Stimulated activated memory B cell treated with anti-CD40 and anti-IgM and Interleukin-4, amounts not matched to agents 10 μg/mL and 1 μg/mL and 100 μg/mL, for 72 hours (primary cell): ENCODE measurements at regions not wholly inside any gene's neighbourhood (a gene's known extent, or its start where the extent isn't known, plus 50 kb on each side); places are given as distances from the start of the nearest gene placed in this dataset.
A peak's percentile ranks its signal among the peaks of the same experiment; 100 is the strongest.
"Not testable (repeated sequence)": the region's sequence is repeated elsewhere in the genome, so short reads cannot be mapped to it uniquely, and the experiment has no call there.

Experiments used
- ATAC-seq: fragments of 150-1000 bp; cut with Tn5 transposase; 2 replicates; pipeline ENCODE4 v1.10.0; 2021
- H3K27ac Mint-ChIP-seq: one replicate; pipeline ENCODE4 v1.8.0; 2022; ENCODE audit warnings: mild to moderate bottlenecking, mixed read lengths
- H3K27me3 Mint-ChIP-seq: one replicate; pipeline ENCODE4 v1.8.0; 2022; ENCODE audit warnings: mixed read lengths
- H3K36me3 Mint-ChIP-seq: one replicate; pipeline ENCODE4 v1.8.0; 2022; ENCODE audit warnings: mixed read lengths
- H3K4me1 Mint-ChIP-seq: one replicate; pipeline ENCODE4 v1.8.0; 2022; ENCODE audit warnings: mixed read lengths
- H3K4me3 Mint-ChIP-seq: one replicate; pipeline ENCODE4 v1.8.0; 2022; ENCODE audit warnings: mild to moderate bottlenecking, moderate library complexity, mixed read lengths
- H3K9me3 Mint-ChIP-seq: one replicate; pipeline ENCODE4 v1.8.0; 2022; ENCODE audit warnings: mixed read lengths

DNA sequence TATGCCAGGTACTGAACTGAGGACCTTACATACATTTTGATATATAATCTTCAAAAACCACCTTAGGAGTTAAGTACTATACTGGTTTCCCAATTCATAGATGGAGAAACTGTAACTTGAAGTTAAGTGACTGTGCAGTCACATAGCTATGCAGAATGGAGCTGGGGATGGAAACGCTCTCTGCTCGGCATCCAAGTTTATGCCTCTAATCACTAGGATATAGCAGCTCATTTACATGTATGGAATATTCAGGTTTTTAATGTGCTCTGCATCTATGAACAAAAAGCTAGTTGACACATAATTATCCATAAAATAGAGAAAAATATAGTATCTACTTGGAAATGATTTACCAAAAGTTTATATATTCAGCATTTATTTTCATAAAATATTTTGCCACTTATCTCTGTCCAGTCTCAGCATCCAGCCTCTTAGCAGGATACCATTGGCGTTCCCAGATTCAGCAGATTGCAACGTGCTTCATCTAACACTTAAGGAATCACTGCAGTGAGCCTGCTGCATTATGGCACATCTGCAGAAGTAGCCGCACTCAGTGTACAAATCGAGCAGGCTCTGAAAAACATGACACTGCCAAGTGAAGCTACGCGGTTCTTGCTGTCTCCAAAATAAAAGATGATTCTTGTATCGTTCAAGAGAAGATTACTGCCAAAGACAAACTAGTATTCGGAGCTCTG is 70.4 kb downstream of the MRPL57 start:
- Mint-ChIP-seq H3K9me3 (no peaks in the 10 kb centered on the region), H3K4me1 (no peaks in the 10 kb centered on the region), H3K4me3 (no peak overlapping the region), H3K27ac (no peak overlapping the region), H3K27me3 (no peaks in the 10 kb centered on the region), H3K36me3 (no peaks in the 10 kb centered on the region)
- ATAC-seq: no peak

DNA sequence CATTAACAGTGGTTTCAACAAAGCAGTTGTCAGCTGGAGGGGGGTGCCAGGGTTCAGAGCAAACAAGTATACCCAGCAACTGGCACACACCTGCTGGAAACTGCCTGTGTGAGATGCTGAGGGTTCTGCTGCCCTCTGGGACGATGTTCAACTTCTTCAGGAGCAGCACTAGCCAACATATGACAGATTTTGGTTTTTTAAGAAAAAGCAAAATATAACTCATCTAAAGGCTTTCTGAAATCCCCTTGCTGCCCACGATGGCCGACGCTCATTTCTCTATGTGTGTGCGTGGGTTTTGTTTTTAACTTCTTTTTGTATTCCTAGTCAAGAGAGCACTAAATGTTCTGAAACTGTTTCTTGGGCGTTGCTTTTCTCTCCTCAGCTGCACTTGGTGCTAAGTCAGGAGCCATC is 79.9 kb downstream of the MRPL57 start:
- Mint-ChIP-seq H3K4me1 (no peaks in the 10 kb centered on the region), H3K9me3 (no peaks in the 10 kb centered on the region), H3K27ac (no peak overlapping the region), H3K4me3 (no peak overlapping the region), H3K27me3 (no peaks in the 10 kb centered on the region), H3K36me3 (no peaks in the 10 kb centered on the region)
- peak; percentile 42 for ATAC-seq

DNA sequence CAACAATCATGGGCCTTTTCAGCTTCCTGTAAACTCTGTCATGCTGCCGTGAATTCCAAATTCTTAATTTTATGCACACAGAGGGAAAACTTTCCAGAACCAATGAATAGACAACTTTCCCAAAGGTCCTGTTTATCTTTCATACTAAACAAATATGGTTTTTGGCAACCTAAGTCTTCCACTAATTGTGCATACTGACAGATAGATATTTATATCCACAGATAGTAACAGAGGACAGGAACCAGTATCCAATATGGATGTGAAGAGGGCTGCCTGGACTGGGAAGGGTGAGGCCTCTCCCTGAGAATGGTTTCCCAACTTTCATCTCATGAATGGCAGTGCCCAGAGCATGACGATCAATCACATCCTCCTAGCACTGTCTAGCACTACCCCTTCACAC is 80.4 kb downstream of the MRPL57 start:
- Mint-ChIP-seq H3K9me3 (no peaks in the 10 kb centered on the region), H3K27ac (no peak overlapping the region), H3K4me3 (no peak overlapping the region), H3K4me1 (no peaks in the 10 kb centered on the region), H3K27me3 (no peaks in the 10 kb centered on the region), H3K36me3 (no peaks in the 10 kb centered on the region)
- no peak for ATAC-seq

DNA sequence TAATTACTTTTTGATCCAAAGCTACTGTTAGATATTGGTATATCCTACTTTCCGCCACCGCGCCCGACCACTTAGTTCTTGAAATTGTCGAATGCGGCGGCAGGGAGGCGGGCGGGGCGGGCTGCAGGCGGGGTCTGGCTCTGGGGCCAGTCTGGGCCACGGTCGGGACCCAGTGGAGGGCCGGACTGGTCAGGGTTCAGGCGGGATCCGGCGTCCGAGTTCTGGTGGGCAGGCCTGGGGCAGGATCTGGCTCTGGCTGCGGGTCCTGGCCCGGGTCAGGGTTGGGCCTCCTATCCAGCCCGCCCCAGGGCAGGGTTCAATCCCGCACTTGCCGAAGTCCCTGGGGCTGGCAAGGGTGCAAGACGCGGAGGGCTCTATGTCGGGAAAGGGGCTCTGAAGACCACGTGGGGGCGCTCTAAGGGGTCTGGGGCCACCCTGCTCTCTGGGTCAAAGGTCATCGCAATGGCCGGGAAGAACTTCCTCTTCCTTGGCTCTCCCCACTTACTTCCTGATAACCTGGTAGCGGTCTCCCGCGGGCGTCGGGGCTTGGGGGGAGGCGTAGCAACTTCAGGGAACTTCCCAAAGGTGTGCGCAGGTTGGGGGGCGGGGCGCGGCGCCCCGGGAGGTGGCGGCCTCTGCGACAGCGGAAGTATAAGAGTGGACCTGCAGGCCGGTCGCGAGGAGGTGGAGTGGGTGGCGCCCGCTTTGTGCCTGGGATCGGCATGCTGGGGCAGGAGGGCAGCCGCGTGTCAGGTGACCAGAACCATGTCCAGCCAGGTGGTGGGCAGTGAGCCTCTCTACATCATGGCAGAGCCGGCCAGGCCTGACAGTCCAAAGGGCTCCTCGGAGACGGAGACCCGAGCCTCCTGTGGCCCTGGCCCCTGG is 83.4 kb downstream of the MRPL57 start:
- ATAC-seq: no peak
- Mint-ChIP-seq H3K4me3 (no peak overlapping the region), H3K27ac (no peak overlapping the region), H3K9me3 (no peaks in the 10 kb centered on the region), H3K4me1 (no peaks in the 10 kb centered on the region), H3K27me3 (no peaks in the 10 kb centered on the region), H3K36me3 (no peaks in the 10 kb centered on the region)

DNA sequence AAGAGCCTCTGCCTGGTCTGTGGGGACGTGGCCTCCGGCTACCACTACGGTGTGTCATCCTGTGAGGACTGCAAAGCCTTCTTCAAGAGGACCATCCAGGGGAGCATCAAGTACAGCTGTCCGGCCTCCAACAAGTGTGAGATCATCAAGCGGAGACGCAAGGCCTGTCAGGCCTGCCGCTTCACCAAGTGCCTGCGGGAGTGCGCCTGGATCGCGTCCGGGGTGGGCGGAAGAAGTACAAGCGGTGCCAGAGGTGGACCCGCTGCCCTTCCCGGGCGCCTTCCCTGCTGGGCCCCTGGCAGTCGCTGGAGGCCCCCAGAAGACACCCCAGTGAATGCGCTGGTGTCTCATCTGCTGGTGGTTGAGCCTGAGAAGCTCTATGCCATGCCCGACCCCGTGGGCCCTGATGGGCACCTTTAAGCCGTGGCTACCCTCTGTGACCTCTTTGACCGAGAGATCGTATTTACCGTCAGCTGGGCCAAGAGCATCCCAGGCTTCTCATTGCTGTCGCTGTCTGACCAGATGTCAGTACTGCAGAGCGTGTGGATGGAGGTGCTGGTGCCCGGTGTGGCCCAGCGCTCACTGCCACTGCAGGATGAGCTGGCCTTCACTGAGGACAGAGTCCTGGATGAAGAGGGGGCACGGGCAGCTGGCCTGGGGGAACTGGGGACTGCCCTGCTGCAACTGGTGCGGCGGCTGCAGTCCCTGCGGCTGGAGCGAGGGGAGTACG is 84.3 kb downstream of the MRPL57 start:
- not testable (repeated sequence) for H3K27ac Mint-ChIP-seq

DNA sequence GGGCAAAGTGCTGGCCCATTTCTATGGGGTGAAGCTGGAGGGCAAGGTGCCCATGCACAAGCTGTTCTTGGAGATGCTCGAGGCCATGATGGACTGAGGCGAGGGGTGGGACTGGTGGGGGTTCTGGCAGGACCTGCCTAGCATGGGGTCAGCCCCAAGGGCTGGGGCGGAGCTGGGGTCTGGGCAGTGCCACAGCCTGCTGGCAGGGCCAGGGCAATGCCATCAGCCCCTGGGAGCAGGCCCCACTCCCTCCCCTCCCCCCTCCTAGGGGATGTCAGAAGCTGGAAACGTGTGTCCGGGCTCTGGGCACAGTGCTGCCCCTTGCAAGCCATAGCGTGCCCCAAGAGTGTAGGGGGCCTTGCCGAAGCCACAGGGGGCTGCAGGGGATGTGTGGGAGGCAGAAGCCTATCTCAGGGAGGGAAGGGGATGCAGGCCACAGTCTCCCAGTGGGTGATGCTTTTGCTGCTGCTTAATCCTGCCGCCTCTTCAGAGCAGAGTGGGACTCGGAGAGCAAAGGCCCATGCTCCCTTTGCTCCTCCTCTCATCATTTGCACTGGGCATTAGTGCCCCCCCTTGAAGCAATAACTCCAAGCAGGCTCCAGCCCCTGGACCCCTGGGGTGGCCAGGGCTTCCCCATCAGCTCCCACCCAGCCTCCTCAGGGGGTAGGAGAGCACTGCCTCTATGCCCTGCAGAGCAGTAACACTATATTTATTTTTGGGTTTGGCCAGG is 85.2 kb downstream of the MRPL57 start:
- H3K27me3 Mint-ChIP-seq, H3K36me3 Mint-ChIP-seq, H3K4me3 Mint-ChIP-seq, H3K4me1 Mint-ChIP-seq, H3K9me3 Mint-ChIP-seq, H3K27ac Mint-ChIP-seq: not testable (repeated sequence)
- peak; percentile 44 for ATAC-seq

More for the DNA sequence above, 84.3 kb downstream of the MRPL57 start:
- H3K4me3 Mint-ChIP-seq, H3K27me3 Mint-ChIP-seq, H3K36me3 Mint-ChIP-seq, H3K9me3 Mint-ChIP-seq, H3K4me1 Mint-ChIP-seq, ATAC-seq: not testable (repeated sequence)

DNA sequence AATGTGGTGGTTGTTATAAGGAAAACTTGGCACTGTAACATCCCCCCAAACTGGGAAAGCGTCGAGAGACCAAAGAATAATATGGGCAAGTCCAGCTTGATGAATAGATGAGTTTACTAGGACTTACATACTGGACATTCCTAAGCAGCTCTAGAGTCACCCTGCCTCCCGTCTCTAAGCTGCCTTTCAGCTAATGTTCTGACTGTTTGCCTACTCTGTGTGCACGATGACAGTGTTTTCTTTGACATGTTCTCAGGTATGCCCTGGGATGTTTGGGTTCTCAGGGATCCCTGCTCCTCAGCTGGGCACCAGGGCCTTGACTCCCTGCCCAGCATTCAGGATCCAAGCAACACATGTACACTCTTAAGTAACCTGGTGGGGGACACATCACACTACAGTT is 87.5 kb downstream of the MRPL57 start:
- H3K36me3 Mint-ChIP-seq, H3K27me3 Mint-ChIP-seq, H3K9me3 Mint-ChIP-seq, ATAC-seq, H3K27ac Mint-ChIP-seq, H3K4me1 Mint-ChIP-seq, H3K4me3 Mint-ChIP-seq: not testable (repeated sequence)

DNA sequence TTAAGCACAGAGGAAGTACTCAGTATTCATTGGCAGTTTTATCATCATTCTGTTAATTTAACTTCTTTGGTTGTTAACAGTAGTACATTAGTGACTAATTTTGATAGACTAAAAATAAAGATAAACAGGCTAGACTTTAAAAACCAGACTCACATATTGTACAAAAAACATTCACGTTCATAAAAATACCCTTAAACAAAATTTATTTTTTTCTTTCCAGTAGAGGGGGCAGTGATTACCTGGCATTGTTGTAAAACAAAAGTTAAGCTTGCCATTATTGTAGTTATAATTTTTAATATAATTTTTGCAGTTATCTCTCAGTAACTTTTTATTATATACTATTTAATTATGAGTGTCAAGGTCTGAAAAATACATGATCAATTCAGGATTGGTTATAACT is 92.0 kb downstream of the MRPL57 start:
- H3K4me1 Mint-ChIP-seq, ATAC-seq, H3K4me3 Mint-ChIP-seq, H3K9me3 Mint-ChIP-seq, H3K36me3 Mint-ChIP-seq, H3K27me3 Mint-ChIP-seq, H3K27ac Mint-ChIP-seq: not testable (repeated sequence)

DNA sequence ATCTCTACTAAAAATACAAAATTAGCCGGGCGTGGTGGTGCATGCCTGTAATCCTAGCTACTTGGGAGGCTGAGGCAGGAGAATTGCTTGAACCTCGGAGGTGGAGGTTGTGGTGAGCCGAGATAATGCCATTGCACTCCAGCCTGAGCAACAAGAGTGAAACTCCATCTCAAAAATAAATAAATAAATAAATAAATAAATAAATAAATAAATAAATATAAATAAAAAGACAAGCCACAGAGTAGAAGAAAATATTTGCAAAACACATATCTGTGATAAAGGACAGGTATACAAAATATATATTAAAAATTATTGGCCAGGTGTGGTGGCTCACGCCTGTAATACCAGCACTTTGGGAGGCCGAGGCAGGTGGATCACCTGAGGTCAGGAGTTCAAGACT is 96.0 kb downstream of the MRPL57 start:
- H3K4me1 Mint-ChIP-seq, H3K9me3 Mint-ChIP-seq, ATAC-seq, H3K27me3 Mint-ChIP-seq, H3K36me3 Mint-ChIP-seq, H3K27ac Mint-ChIP-seq, H3K4me3 Mint-ChIP-seq: not testable (repeated sequence)

DNA sequence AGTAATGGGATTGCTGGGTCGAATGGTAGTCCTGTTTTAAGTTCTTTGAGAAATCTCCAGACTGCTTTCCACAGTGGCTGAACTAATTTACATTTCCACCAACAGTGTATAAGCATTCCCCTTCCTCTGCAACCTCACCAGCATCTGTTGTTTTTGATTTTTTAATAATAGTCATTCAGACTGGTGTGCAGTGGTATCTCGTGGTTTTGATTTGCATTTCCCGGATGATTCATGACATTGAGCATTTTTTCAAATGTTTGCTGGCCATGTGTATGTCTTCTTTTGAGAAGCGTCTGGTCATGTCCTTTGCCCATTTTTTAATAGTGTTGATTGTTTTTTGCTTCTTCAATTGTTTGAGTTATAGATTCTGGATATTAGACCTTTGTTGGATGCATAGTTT is 98.0 kb downstream of the MRPL57 start:
- not testable (repeated sequence) for H3K4me3 Mint-ChIP-seq, H3K27me3 Mint-ChIP-seq, H3K36me3 Mint-ChIP-seq, ATAC-seq, H3K9me3 Mint-ChIP-seq, H3K4me1 Mint-ChIP-seq, H3K27ac Mint-ChIP-seq

DNA sequence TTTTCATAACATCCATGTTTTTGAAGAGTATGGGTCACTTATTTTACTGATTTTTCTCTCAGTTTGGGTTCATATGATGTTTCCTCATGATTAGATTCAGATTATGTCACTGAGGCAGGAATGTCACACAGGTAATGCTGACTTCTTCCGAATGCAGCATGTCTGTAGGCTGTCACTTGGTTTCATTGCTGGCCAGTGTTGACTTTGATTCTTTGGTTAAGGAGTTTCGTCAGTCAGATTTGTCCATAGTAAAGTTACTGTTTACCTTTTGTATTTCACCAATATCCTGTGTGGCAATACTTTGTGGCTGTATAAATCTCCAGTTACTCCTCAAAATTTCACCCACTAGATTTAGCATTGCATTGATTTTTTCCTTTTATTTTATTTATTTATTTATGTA is 105.6 kb downstream of the MRPL57 start:
- H3K27ac Mint-ChIP-seq: no peak overlapping the region
- ATAC-seq: no peak
- no peaks in the 10 kb centered on the region for H3K4me1 Mint-ChIP-seq
- no peak overlapping the region for H3K4me3 Mint-ChIP-seq
- H3K36me3 Mint-ChIP-seq: no peaks in the 10 kb centered on the region
- H3K27me3 Mint-ChIP-seq: peaks cover 13% of the 10 kb centered on the region
- H3K9me3 Mint-ChIP-seq: no peaks in the 10 kb centered on the region

DNA sequence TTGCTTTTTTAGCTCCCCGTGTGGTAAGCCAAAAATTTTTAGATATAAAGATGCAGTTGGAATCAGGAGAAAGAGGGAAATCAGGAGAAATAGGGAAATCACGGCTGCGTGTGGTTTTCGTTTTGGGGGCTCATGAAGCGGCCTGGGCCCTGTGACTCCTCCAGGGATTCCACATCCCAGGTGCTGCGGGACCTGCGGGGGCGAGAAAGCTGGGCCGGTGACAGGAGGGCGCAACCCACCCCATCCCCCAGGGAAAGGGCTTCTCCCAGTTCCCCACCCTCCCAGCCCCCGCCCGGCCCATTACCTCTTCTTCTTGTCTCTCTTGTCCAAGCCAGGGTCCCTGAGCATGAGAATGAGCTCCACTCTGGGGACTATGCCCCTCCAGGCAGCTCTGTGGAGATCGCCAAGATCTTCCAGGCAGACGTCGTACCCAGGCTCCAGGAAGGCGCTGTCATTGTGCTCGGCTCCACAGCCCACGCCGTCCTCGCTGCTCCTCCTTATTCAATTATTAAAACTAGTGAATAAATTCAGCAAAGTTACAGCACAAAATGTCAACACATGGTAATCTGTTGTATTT is 111.0 kb downstream of the MRPL57 start:
- no peak for ATAC-seq
- Mint-ChIP-seq H3K27ac (no peak overlapping the region), H3K36me3 (no peaks in the 10 kb centered on the region)

DNA sequence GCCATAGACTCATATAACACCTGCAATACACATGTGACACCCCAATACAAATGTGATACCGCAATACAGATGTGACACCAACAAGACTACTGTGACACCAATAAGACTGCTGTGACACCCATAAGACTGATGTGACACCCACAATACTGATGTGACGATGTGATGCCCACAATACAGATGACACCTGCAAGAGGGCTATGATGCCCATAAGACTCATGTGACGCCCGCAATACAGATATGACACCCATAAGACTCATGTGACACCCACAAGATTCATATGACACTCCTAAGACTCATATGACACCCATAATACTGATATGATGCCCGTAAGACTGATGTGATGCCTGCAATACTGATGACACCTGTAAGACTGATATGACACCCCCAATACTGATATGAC is 113.0 kb downstream of the MRPL57 start:
- H3K27ac Mint-ChIP-seq: no peak overlapping the region
- no peaks in the 10 kb centered on the region for H3K9me3 Mint-ChIP-seq
- no peak overlapping the region for H3K4me3 Mint-ChIP-seq
- H3K27me3 Mint-ChIP-seq: peaks cover 2% of the 10 kb centered on the region
- no peaks in the 10 kb centered on the region for H3K36me3 Mint-ChIP-seq
- no peak for ATAC-seq
- no peaks in the 10 kb centered on the region for H3K4me1 Mint-ChIP-seq

More for the DNA sequence above, 111.0 kb downstream of the MRPL57 start:
- no peaks in the 10 kb centered on the region for H3K4me1 Mint-ChIP-seq
- H3K9me3 Mint-ChIP-seq: no peaks in the 10 kb centered on the region
- H3K4me3 Mint-ChIP-seq: no peak overlapping the region
- H3K27me3 Mint-ChIP-seq: peaks cover 13% of the 10 kb centered on the region

DNA sequence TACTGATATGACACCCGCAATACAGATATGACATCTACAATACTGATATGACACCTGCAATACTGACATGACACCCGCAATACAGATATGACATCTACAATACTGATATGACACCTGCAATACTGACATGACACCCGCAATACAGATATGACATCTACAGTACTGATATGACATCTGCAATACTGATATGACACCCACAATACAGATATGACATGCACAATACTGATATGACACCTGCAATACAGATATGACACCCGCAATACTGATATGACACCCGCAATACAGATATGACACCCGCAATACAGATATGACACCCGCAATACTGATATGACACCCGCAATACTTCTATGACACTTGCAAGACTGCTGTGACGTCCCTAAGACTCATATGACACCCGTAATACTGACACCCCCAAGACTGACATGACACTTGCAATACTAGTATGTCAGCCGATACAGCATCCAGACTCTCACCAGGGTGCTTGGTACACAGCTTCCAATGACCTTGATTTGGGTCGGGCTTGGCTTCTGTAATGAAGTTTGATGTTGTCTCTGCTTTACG is 114.1 kb downstream of the MRPL57 start:
- H3K4me1 Mint-ChIP-seq, H3K4me3 Mint-ChIP-seq, H3K36me3 Mint-ChIP-seq, ATAC-seq, H3K27me3 Mint-ChIP-seq, H3K9me3 Mint-ChIP-seq, H3K27ac Mint-ChIP-seq: not testable (repeated sequence)

DNA sequence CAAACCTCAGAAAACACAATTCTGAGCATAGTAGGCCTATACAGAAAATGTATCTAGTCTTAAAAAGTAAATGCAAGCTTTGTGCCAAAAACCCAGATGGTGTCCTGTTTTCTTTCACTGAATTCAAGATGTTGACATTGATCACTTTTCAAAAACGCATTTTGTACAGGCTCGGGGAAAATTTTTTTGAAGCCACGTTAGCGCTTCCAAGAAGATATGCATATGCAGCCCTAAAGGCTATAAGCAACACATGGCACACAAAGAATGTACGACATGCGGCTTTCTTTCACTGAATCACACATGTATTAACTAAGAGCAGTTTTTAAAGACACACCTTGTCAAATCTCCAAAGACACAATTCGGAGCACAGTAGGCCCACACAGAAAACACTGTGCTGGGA is 115.4 kb downstream of the MRPL57 start:
- no peak overlapping the region for H3K27ac Mint-ChIP-seq
- peaks cover under 1% of the 10 kb centered on the region for H3K4me1 Mint-ChIP-seq
- no peaks in the 10 kb centered on the region for H3K27me3 Mint-ChIP-seq
- no peaks in the 10 kb centered on the region for H3K36me3 Mint-ChIP-seq
- no peak for ATAC-seq
- no peaks in the 10 kb centered on the region for H3K9me3 Mint-ChIP-seq
- H3K4me3 Mint-ChIP-seq: no peak overlapping the region
